H9 (cell line): ENCODE measurements at regions not wholly inside any gene's neighbourhood (a gene's known extent, or its start where the extent isn't known, plus 50 kb on each side); places are given as distances from the start of the nearest gene placed in this dataset.

Experiments
- DNase-seq: peaks from one replicate; pipeline ENCODE4 v3.0.0-alpha.2; 2017
- H2AFZ ChIP-seq: one replicate; pipeline ENCODE4 v1.6.1; 2013; ENCODE audit warnings: mild to moderate bottlenecking, low read length, control low read depth, moderate library complexity
- H2AK5ac ChIP-seq: 2 replicates; pipeline ENCODE4 v1.6.1; 2013; ENCODE audit warnings: low read length, control low read depth, mixed read lengths; ENCODE audit not compliant: insufficient read length
- H2BK120ac ChIP-seq: one replicate; pipeline ENCODE4 v1.6.1; 2013; ENCODE audit warnings: low read depth, mild to moderate bottlenecking, low read length, control low read depth, inconsistent platforms; ENCODE audit not compliant: poor library complexity, severe bottlenecking
- H2BK12ac ChIP-seq: 2 replicates; pipeline ENCODE4 v1.6.1; 2013; ENCODE audit warnings: low read length, control low read depth, mixed read lengths, low read depth; ENCODE audit not compliant: insufficient read length
- H2BK15ac ChIP-seq: 2 replicates; pipeline ENCODE4 v1.6.1; 2013; ENCODE audit warnings: low read depth, low read length, control low read depth
- H2BK20ac ChIP-seq: one replicate; pipeline ENCODE4 v1.6.1; 2013; ENCODE audit warnings: low read depth, mild to moderate bottlenecking, low read length, control low read depth, inconsistent platforms; ENCODE audit not compliant: poor library complexity, severe bottlenecking
- H2BK5ac ChIP-seq: 2 replicates; pipeline ENCODE4 v1.6.1; 2013; ENCODE audit warnings: low read length, control low read depth, mixed read lengths; ENCODE audit not compliant: insufficient read length
- H3K14ac ChIP-seq: 2 replicates; pipeline ENCODE4 v1.6.1; 2013; ENCODE audit warnings: low read length, control low read depth; ENCODE audit not compliant: insufficient read depth
- H3K18ac ChIP-seq: 2 replicates; pipeline ENCODE4 v1.6.1; 2013; ENCODE audit warnings: low read depth, mild to moderate bottlenecking, mixed read lengths, low read length, control low read depth; ENCODE audit not compliant: insufficient read length
- H3K23ac ChIP-seq: 2 replicates; pipeline ENCODE4 v1.6.1; 2013; ENCODE audit warnings: low read length, control low read depth, mixed read lengths, low read depth; ENCODE audit not compliant: insufficient read length
- H3K23me2 ChIP-seq: 2 replicates; pipeline ENCODE4 v1.6.1; 2013; ENCODE audit warnings: low read depth, mild to moderate bottlenecking, mixed read lengths, low read length, control low read depth; ENCODE audit not compliant: insufficient read length, poor library complexity, severe bottlenecking
- H3K27ac ChIP-seq: 2 replicates; pipeline ENCODE4 v1.5.1; 2013; ENCODE audit warnings: low read length, control low read depth, mixed read lengths, low read depth; ENCODE audit not compliant: insufficient read length
- H3K27me3 ChIP-seq: 2 replicates; pipeline ENCODE4 v1.6.1; 2013; ENCODE audit warnings: low read length, control low read depth, inconsistent platforms; ENCODE audit not compliant: insufficient read depth
- H3K4ac ChIP-seq: 2 replicates; pipeline ENCODE4 v1.6.1; 2013; ENCODE audit warnings: low read depth, mild to moderate bottlenecking, control low read depth, inconsistent platforms, low read length, moderate library complexity
- H3K4me1 ChIP-seq: 2 replicates; pipeline ENCODE4 v1.6.1; 2013; ENCODE audit warnings: low read length, control low read depth, inconsistent platforms; ENCODE audit not compliant: insufficient read depth
- H3K4me2 ChIP-seq: 2 replicates; pipeline ENCODE4 v1.6.1; 2013; ENCODE audit warnings: low read length, control low read depth, mixed read lengths; ENCODE audit not compliant: insufficient read length, insufficient read depth
- H3K56ac ChIP-seq: 2 replicates; pipeline ENCODE4 v1.6.1; 2013; ENCODE audit warnings: low read depth, mild to moderate bottlenecking, mixed read lengths, low read length, control low read depth; ENCODE audit not compliant: insufficient read length
- H3K79me1 ChIP-seq: 2 replicates; pipeline ENCODE4 v1.6.1; 2013; ENCODE audit warnings: low read depth, mild to moderate bottlenecking, moderate library complexity, low read length, control low read depth, inconsistent platforms; ENCODE audit not compliant: insufficient read depth, poor library complexity, severe bottlenecking
- H3K79me2 ChIP-seq: 2 replicates; pipeline ENCODE4 v1.6.1; 2013; ENCODE audit warnings: low read length, control low read depth, inconsistent platforms; ENCODE audit not compliant: insufficient read depth
- H3K9ac ChIP-seq: 2 replicates; pipeline ENCODE4 v1.6.1; 2013; ENCODE audit warnings: low read length, control low read depth, mixed read lengths; ENCODE audit not compliant: insufficient read length; ENCODE audit errors: extremely low read depth
- H3K9me3 ChIP-seq: one replicate; pipeline ENCODE4 v1.6.1; 2013; ENCODE audit warnings: low read depth, low read length, inconsistent platforms; ENCODE audit not compliant: control insufficient read depth
- H3T11ph ChIP-seq: one replicate; pipeline ENCODE4 v1.6.1; 2013; ENCODE audit warnings: mild to moderate bottlenecking, low read length, control low read depth, inconsistent platforms
- H4K20me1 ChIP-seq: one replicate; pipeline ENCODE4 v1.6.1; 2013; ENCODE audit not compliant: control insufficient read depth, insufficient read length, insufficient read depth
- H4K5ac ChIP-seq: 2 replicates; pipeline ENCODE4 v1.6.1; 2013; ENCODE audit warnings: low read depth, mild to moderate bottlenecking, mixed read lengths, low read length, control low read depth; ENCODE audit not compliant: insufficient read length
- H4K8ac ChIP-seq: replicated peaks from 2 replicates; pipeline ENCODE4 v1.6.1; 2013; ENCODE audit warnings: low read length, control low read depth, mixed read lengths, low read depth; ENCODE audit not compliant: insufficient read length
- H4K91ac ChIP-seq: 2 replicates; pipeline ENCODE4 v1.6.1; 2013; ENCODE audit warnings: low read depth, mild to moderate bottlenecking, moderate library complexity, mixed read lengths, low read length, control low read depth; ENCODE audit not compliant: insufficient read length
- H3K27ac Mint-ChIP-seq, 3 experiments: 2 replicates in 2 of 3; 3 replicates in 1 of 3; pipeline ENCODE4 v1.8.0; 2020 to 2021; ENCODE audit warnings: mixed read lengths in 3 of 3, mild to moderate bottlenecking in 1 of 3, moderate library complexity in 1 of 3
- H3K27me3 Mint-ChIP-seq: 2 replicates; pipeline ENCODE4 v1.8.0; 2021; ENCODE audit warnings: low read depth, mild to moderate bottlenecking, moderate library complexity, mixed read lengths
- H3K36me3 Mint-ChIP-seq, 3 experiments: 2 replicates in 2 of 3; 3 replicates in 1 of 3; pipeline ENCODE4 v1.8.0; 2020 to 2021; ENCODE audit warnings: low read depth in 3 of 3, mixed read lengths in 3 of 3; ENCODE audit not compliant: insufficient read depth in 1 of 3
- H3K4me1 Mint-ChIP-seq, 2 experiments: 2 replicates each; pipeline ENCODE4 v1.8.0; 2020; ENCODE audit warnings: mixed read lengths in 2 of 2
- H3K4me3 Mint-ChIP-seq, 2 experiments: 2 replicates in 1 of 2; 3 replicates in 1 of 2; pipeline ENCODE4 v1.8.0; 2020 to 2021; ENCODE audit warnings: mild to moderate bottlenecking in 2 of 2, mixed read lengths in 2 of 2, moderate library complexity in 1 of 2
- H3K9me3 Mint-ChIP-seq, 2 experiments: 2 replicates in 1 of 2; 3 replicates in 1 of 2; pipeline ENCODE4 v1.8.0; 2020; ENCODE audit warnings: mild to moderate bottlenecking in 2 of 2, mixed read lengths in 2 of 2, moderate library complexity in 1 of 2
- CTCF ChIP-seq: fragments of 200-600 bp; sonication (generic); conservative IDR thresholded peaks from 3 replicates; pipeline ENCODE4 v1.8.0; 2021; ENCODE audit warnings: antibody characterized with exemption, mild to moderate bottlenecking
- WGBS: extraction: QIAGEN DNeasy Blood & Tissue Kit; methylation state at CpG from one replicate; pipeline ENCODE4 v1.1.7; 2013; ENCODE audit warnings: missing lambda C conversion rate, low lambda C conversion rate, mixed read lengths; ENCODE audit not compliant: insufficient read length; ENCODE audit errors: extremely low coverage; 5-methylcytosine and 5-hydroxymethylcytosine counted together

DNA sequence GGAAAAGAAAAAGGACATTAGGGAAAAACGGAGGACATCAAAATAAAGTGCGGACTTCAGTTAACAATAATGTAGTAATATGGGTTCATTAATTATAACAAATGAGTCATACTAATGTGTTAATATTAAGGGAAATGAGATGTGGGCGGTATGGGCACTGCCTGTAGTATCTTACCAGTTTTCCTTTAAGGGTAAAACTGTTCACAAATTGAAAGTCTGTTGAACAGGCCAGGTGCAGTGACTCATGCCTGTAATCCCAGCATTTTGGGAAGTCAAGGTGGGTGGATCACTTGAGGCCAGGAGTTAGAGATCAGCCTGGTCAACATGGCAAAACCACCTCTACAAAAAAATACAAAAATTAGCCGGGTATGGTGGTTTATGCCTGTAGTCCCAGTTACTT is 56.8 kb upstream of the PMAIP1 start:
- no peak for DNase-seq
- Histone ChIP-seq H3K9me3 (no peaks in the 10 kb centered on the region), H3K14ac (no peak overlapping the region), H4K5ac (no peak overlapping the region), H3K79me1 (no peaks in the 10 kb centered on the region), H3T11ph (no peak overlapping the region), H3K23me2 (no peaks in the 10 kb centered on the region), H3K79me2 (no peaks in the 10 kb centered on the region), H2BK12ac (no peak overlapping the region), H2AFZ (no peak overlapping the region), H2AK5ac (no peak overlapping the region), H3K27ac (no peak overlapping the region), H2BK5ac (no peak overlapping the region), H2BK120ac (no peak overlapping the region), H3K56ac (no peak overlapping the region), H3K18ac (no peak overlapping the region), H3K23ac (no peak overlapping the region), H4K8ac (no peak overlapping the region), H2BK15ac (no peak overlapping the region), H4K91ac (no peak overlapping the region), H3K4ac (no peak overlapping the region), H3K9ac (no peak overlapping the region), H3K27me3 (no peaks in the 10 kb centered on the region), H3K4me1 (no peaks in the 10 kb centered on the region), H2BK20ac (no peak overlapping the region), H4K20me1 (no peaks in the 10 kb centered on the region), H3K4me2 (no peak overlapping the region)
- peaks cover 16 to 22% of the 10 kb centered on the region in 2 experiments for H3K4me1 Mint-ChIP-seq
- no peak overlapping the region for H3K4me3 Mint-ChIP-seq
- H3K27ac Mint-ChIP-seq: peak overlapping the region in 1 of 3 experiments; percentile 21; a peak in 1 of 7 replicates
- H3K36me3 Mint-ChIP-seq: no peaks in the 10 kb centered on the region
- WGBS: no CpG with 5 or more reads among the region's 4 CpGs
- TF ChIP-seq CTCF: no peak
- no peaks in the 10 kb centered on the region; the same call in 1 of the 2 replicates for H3K27me3 Mint-ChIP-seq
- H3K9me3 Mint-ChIP-seq: no peaks in the 10 kb centered on the region
